ENCODE measurements at regions not wholly inside any gene's neighbourhood (a gene's known extent, or its start where the extent isn't known, plus 50 kb on each side); places are given as distances from the start of the nearest gene placed in this dataset.

DNA sequence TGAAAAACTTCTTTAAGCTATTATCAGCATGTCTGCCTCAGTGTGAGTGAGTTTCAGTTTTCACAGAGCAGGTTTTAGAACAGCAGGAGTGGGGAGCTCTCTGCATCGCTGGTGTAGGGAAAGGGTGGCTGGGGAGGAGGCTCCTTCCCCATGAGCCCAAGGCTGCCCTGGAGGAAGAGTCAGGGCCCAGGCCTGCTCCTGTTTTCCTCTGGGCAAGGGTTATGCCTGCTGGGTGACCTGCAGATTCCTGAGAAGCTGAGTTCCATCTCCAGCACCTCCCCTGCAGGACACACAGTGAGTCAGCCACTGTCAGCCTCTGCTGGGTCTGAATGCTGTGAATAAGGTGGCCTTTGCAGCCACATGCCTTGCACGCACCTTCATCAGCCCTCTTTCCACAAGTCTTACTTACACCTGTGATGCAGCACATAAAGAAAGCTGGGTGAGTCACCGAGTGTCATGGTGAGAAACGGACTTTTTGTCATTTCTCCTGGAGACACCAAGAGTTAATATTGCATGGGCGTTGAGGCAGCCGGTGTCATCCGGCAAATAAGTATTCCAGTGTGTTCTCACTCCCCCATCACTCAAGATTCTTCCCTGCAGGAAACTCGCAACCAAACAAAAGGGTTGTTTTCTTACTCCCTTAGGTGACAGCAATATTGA is 186.4 kb upstream of the KL start:
- Histone ChIP-seq H3K27ac (ENCODE audit: low read depth, low read length) (peak overlapping the region; percentile 81), H3K4me3 (ENCODE audit: insufficient read depth, low read depth, low read length) (no peak overlapping the region), H3K36me3 (ENCODE audit: insufficient read depth, low read length) (no peaks in the 10 kb centered on the region), H3K27me3 (ENCODE audit: insufficient read depth, low read length) (no peaks in the 10 kb centered on the region), H3K9me3 (ENCODE audit: insufficient read depth, low read depth, low read length) (no peaks in the 10 kb centered on the region), H3K9ac (ENCODE audit: low read length) (peak overlapping the region; percentile 72), H3K4me1 (ENCODE audit: insufficient read depth, low read length) (peaks cover 25% of the 10 kb centered on the region), H2AFZ (ENCODE audit: low read depth, low read length) (peak overlapping the region; percentile 38), H3K79me2 (ENCODE audit: insufficient read depth, low read length) (no peaks in the 10 kb centered on the region), H4K20me1 (ENCODE audit: insufficient read depth, low read length) (no peaks in the 10 kb centered on the region), H3K4me2 (ENCODE audit: low read length) (peak overlapping the region; percentile 72)
- H3K27ac Mint-ChIP-seq (ENCODE audit: unreplicated experiment), result peak overlapping the region; percentile 50
- no peaks in the 10 kb centered on the region for H3K9me3 Mint-ChIP-seq (ENCODE audit: unreplicated experiment)
- DNase-seq (ENCODE audit: low read depth), result peak; percentile 71
- FAIRE-seq, result no peak
- no peak overlapping the region for H3K4me3 Mint-ChIP-seq (ENCODE audit: unreplicated experiment)
- no peaks in the 10 kb centered on the region for H3K36me3 Mint-ChIP-seq (ENCODE audit: low read depth, unreplicated experiment)
- H3K4me1 Mint-ChIP-seq (ENCODE audit: low read depth, unreplicated experiment), result peaks cover 22% of the 10 kb centered on the region
- TF ChIP-seq CTCF (IDR thresholded peaks at IDR 0.05; ENCODE audit: insufficient read depth, low read depth, low read length) (no peak), EZH2 (IDR thresholded peaks at IDR 0.05; ENCODE audit: insufficient read depth, low read length) (no peak)
- H3K27me3 Mint-ChIP-seq (ENCODE audit: low read depth, unreplicated experiment), result no peaks in the 10 kb centered on the region

DNA sequence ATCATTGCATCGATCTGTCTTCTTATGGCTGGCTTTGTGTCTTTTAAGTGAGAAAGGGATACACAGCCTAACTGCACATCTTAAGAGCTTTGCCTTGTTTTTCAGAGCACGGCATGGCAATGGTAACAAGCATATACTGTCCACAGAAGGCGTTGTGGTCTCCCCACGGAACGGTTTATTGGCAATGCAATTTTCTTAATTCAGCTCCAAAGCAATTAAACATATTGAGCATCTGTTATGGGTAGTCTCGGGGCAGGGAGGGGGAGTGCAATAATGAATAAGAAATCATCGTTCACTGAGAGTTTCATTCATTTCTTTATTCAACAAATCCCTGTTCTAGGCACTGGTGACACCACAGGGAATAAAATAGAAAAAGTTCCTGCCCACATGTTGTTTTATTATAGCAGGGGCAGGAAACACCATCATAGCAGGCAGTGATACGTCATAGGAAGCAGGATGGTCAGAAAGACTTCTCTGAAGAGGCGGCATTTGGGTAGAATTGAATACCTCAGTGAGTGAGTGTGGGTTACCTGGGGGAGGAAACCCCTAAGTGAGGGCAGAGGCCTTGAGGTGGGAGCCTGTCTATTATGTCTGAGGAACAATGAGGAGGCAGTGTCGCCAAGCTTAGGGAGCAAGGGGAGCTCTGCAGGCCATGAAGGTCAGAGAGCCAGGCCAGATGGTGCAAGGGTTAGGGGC is 185.7 kb upstream of the KL start:
- Histone ChIP-seq H3K4me1 (ENCODE audit: insufficient read depth, low read length) (peaks cover 20% of the 10 kb centered on the region), H3K27me3 (ENCODE audit: insufficient read depth, low read length) (no peaks in the 10 kb centered on the region), H2AFZ (ENCODE audit: low read depth, low read length) (no peak overlapping the region), H3K4me3 (ENCODE audit: insufficient read depth, low read depth, low read length) (no peak overlapping the region), H3K27ac (ENCODE audit: low read depth, low read length) (peak overlapping the region; percentile 81), H3K79me2 (ENCODE audit: insufficient read depth, low read length) (no peaks in the 10 kb centered on the region), H4K20me1 (ENCODE audit: insufficient read depth, low read length) (no peaks in the 10 kb centered on the region), H3K9me3 (ENCODE audit: insufficient read depth, low read depth, low read length) (no peaks in the 10 kb centered on the region), H3K4me2 (ENCODE audit: low read length) (peak overlapping the region; percentile 72), H3K36me3 (ENCODE audit: insufficient read depth, low read length) (no peaks in the 10 kb centered on the region), H3K9ac (ENCODE audit: low read length) (peak overlapping the region; percentile 32)
- Mint-ChIP-seq H3K36me3 (ENCODE audit: low read depth, unreplicated experiment) (no peaks in the 10 kb centered on the region), H3K27ac (ENCODE audit: unreplicated experiment) (no peak overlapping the region), H3K9me3 (ENCODE audit: unreplicated experiment) (no peaks in the 10 kb centered on the region), H3K4me3 (ENCODE audit: unreplicated experiment) (no peak overlapping the region), H3K4me1 (ENCODE audit: low read depth, unreplicated experiment) (peaks cover 20% of the 10 kb centered on the region), H3K27me3 (ENCODE audit: low read depth, unreplicated experiment) (no peaks in the 10 kb centered on the region)
- TF ChIP-seq CTCF (IDR thresholded peaks at IDR 0.05; ENCODE audit: insufficient read depth, low read depth, low read length) (no peak), EZH2 (IDR thresholded peaks at IDR 0.05; ENCODE audit: insufficient read depth, low read length) (no peak)
- DNase-seq (ENCODE audit: low read depth) (no peak), FAIRE-seq (no peak)
